ENCODE measurements at regions not wholly inside any gene's neighbourhood (a gene's known extent, or its start where the extent isn't known, plus 50 kb on each side); places are given as distances from the start of the nearest gene placed in this dataset.

DNA sequence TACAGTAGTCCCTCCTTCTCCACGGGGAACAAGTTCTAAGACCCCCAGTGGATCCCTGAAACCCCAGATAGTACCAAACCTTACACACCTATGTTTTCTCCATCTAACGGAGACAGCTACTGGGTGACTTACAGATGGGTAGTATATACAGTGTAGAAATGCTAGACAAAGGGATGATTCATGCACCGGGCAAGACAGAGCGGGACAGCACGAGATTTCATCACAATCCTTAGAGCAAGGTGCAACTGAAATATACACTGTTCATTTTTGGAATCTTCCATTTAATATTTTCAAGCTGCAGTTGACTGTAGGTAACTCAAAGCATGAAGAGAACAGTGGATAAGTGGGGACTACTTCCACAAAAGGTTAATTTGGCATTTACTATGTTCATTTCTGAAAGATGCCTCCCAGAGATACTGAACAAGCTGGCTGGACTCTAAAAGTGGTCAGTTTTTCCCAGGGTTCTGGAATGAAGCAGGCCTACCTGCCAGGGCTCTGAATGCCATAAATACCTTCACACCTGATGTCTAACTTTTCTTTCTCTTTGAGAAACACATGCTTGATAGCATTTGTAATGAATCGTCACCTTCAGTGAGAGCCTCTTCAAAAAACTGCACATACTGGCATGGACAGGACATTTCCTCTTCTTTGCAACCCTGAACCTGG lies 127.7 kb upstream of the FOXN3 start:
- intact Hi-C loops (cut with micrococcal nuclease): no loop called here
- peaks cover 17% of the 10 kb centered on the region for H3K4me1 Mint-ChIP-seq

DNA sequence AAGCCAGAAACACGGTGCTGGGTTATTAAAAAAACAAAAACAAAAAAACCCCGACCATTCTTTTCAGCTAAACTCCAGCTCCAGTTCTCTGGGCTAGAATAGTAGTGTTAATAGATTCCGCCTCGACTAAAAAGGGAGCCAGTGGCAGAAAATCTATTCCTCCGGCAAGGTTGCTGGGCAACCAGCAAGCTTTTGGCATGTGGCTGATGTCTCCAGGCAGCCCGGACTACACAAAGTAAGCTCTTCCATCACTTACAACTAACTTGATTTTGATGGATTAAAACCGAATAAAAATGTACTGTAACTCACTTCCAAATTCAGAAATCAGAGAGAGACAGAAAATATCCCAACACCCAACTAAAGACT lies 126.4 kb upstream of the FOXN3 start:
- H3K4me1 Mint-ChIP-seq: peaks cover 17% of the 10 kb centered on the region

More for the DNA sequence above, 127.7 kb upstream of the FOXN3 start:
- no peaks in the 10 kb centered on the region for H3K9me3 ChIP-seq (replicated peaks in 1 of 2; ENCODE audit: control insufficient read depth in 1 of 2, insufficient read depth in 1 of 2, low read length in 2 of 2)
- peaks cover 11 to 14% of the 10 kb centered on the region in 2 donors for H3K36me3 ChIP-seq (replicated peaks in 1 of 2; ENCODE audit: control insufficient read depth in 1 of 2, insufficient read depth in 2 of 2, low read length in 2 of 2)
- H2AFZ ChIP-seq (ENCODE audit: insufficient read depth, low read depth, low read length, poor library complexity, severe bottlenecking): no peak overlapping the region
- Mint-ChIP-seq H3K36me3 (peaks cover 18 to 23% of the 10 kb centered on the region in 2 donors), H3K4me3 (no peak overlapping the region), H3K9me3 (no peaks in the 10 kb centered on the region), H3K27ac (peak overlapping the region in 3 of 7 donors; percentile 28 to 65 (median 46)), H3K27me3 (ENCODE audit: low read depth in 3 of 3) (peaks cover 0 to 2% (median 0%) of the 10 kb centered on the region in 3 donors)
- peak; percentile 36 to 76 (median 52) for DNase-seq
- H3K4me2 ChIP-seq (replicated peaks; ENCODE audit: extremely low read depth, low read length, poor library complexity, severe bottlenecking): no peak overlapping the region
- H3K9ac ChIP-seq (ENCODE audit: insufficient read depth, low read length, poor library complexity, severe bottlenecking): no peak overlapping the region
- no peak overlapping the region for H3K4me3 ChIP-seq (replicated peaks in 1 of 3; ENCODE audit: low read depth in 2 of 3, low read length in 3 of 3)
- peaks cover 48% of the 10 kb centered on the region for H4K20me1 ChIP-seq (ENCODE audit: insufficient read depth, low read length)
- TF ChIP-seq, protein P1, sequence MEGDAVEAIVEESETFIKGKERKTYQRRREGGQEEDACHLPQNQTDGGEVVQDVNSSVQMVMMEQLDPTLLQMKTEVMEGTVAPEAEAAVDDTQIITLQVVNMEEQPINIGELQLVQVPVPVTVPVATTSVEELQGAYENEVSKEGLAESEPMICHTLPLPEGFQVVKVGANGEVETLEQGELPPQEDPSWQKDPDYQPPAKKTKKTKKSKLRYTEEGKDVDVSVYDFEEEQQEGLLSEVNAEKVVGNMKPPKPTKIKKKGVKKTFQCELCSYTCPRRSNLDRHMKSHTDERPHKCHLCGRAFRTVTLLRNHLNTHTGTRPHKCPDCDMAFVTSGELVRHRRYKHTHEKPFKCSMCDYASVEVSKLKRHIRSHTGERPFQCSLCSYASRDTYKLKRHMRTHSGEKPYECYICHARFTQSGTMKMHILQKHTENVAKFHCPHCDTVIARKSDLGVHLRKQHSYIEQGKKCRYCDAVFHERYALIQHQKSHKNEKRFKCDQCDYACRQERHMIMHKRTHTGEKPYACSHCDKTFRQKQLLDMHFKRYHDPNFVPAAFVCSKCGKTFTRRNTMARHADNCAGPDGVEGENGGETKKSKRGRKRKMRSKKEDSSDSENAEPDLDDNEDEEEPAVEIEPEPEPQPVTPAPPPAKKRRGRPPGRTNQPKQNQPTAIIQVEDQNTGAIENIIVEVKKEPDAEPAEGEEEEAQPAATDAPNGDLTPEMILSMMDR (IDR thresholded peaks at IDR 0.05): no peak
- no peaks in the 10 kb centered on the region for H3K27me3 ChIP-seq (ENCODE audit: control insufficient read depth in 2 of 2, insufficient read depth in 2 of 2, low read length in 2 of 2)
- 100% methylated on average over 1 of the region's 6 CpGs for WGBS (ENCODE audit: insufficient coverage)
- H3K79me2 ChIP-seq (ENCODE audit: insufficient read depth, low read length): peaks cover 36% of the 10 kb centered on the region
- H3K27ac ChIP-seq (ENCODE audit: low read depth in 1 of 2, low read length in 2 of 2): no peak overlapping the region
- H3K4me1 ChIP-seq (ENCODE audit: control insufficient read depth in 1 of 2, insufficient read depth in 2 of 2, low read length in 2 of 2): peaks cover 0 to 3% of the 10 kb centered on the region in 2 donors

More for the DNA sequence above, 126.4 kb upstream of the FOXN3 start:
- Histone ChIP-seq H3K9me3 (replicated peaks in 1 of 2; ENCODE audit: control insufficient read depth in 1 of 2, insufficient read depth in 1 of 2, low read length in 2 of 2) (no peaks in the 10 kb centered on the region), H2AFZ (ENCODE audit: insufficient read depth, low read depth, low read length, poor library complexity, severe bottlenecking) (no peak overlapping the region), H3K4me2 (replicated peaks; ENCODE audit: extremely low read depth, low read length, poor library complexity, severe bottlenecking) (no peak overlapping the region), H3K9ac (ENCODE audit: insufficient read depth, low read length, poor library complexity, severe bottlenecking) (no peak overlapping the region), H3K4me1 (ENCODE audit: control insufficient read depth in 1 of 2, insufficient read depth in 2 of 2, low read length in 2 of 2) (peaks cover 0 to 3% of the 10 kb centered on the region in 2 donors), H4K20me1 (ENCODE audit: insufficient read depth, low read length) (peaks cover 47% of the 10 kb centered on the region), H3K79me2 (ENCODE audit: insufficient read depth, low read length) (peaks cover 38% of the 10 kb centered on the region), H3K36me3 (replicated peaks in 1 of 2; ENCODE audit: control insufficient read depth in 1 of 2, insufficient read depth in 2 of 2, low read length in 2 of 2) (peaks cover 8 to 12% of the 10 kb centered on the region in 2 donors), H3K4me3 (replicated peaks in 1 of 3; ENCODE audit: low read depth in 2 of 3, low read length in 3 of 3) (no peak overlapping the region), H3K27ac (ENCODE audit: low read depth in 1 of 2, low read length in 2 of 2) (no peak overlapping the region), H3K27me3 (ENCODE audit: control insufficient read depth in 2 of 2, insufficient read depth in 2 of 2, low read length in 2 of 2) (no peaks in the 10 kb centered on the region)
- Mint-ChIP-seq H3K27me3 (ENCODE audit: low read depth in 3 of 3) (peaks cover 0 to 2% (median 0%) of the 10 kb centered on the region in 3 donors), H3K27ac (peak overlapping the region in 2 of 7 donors; percentile 16 to 61), H3K9me3 (no peaks in the 10 kb centered on the region), H3K4me3 (no peak overlapping the region), H3K36me3 (peaks cover 23 to 27% of the 10 kb centered on the region in 2 donors)
- WGBS (ENCODE audit: insufficient coverage): no CpG with 5 or more reads among the region's 7 CpGs
- TF ChIP-seq, protein P1 (IDR thresholded peaks at IDR 0.05): no peak
- intact Hi-C loops (cut with micrococcal nuclease): no loop called here
- DNase-seq: no peak
